H9 (cell line): ENCODE measurements at regions not wholly inside any gene's neighbourhood (a gene's known extent, or its start where the extent isn't known, plus 50 kb on each side); places are given as distances from the start of the nearest gene placed in this dataset.

Experiments used
- DNase-seq: peaks from one replicate; pipeline ENCODE4 v3.0.0-alpha.2; 2017
- H2AFZ ChIP-seq: one replicate; pipeline ENCODE4 v1.6.1; 2013; ENCODE audit warnings: mild to moderate bottlenecking, low read length, control low read depth, moderate library complexity
- H2AK5ac ChIP-seq: 2 replicates; pipeline ENCODE4 v1.6.1; 2013; ENCODE audit warnings: low read length, control low read depth, mixed read lengths; ENCODE audit not compliant: insufficient read length
- H2BK120ac ChIP-seq: one replicate; pipeline ENCODE4 v1.6.1; 2013; ENCODE audit warnings: low read depth, mild to moderate bottlenecking, low read length, control low read depth, inconsistent platforms; ENCODE audit not compliant: poor library complexity, severe bottlenecking
- H2BK12ac ChIP-seq: 2 replicates; pipeline ENCODE4 v1.6.1; 2013; ENCODE audit warnings: low read length, control low read depth, mixed read lengths, low read depth; ENCODE audit not compliant: insufficient read length
- H2BK15ac ChIP-seq: 2 replicates; pipeline ENCODE4 v1.6.1; 2013; ENCODE audit warnings: low read depth, low read length, control low read depth
- H2BK20ac ChIP-seq: one replicate; pipeline ENCODE4 v1.6.1; 2013; ENCODE audit warnings: low read depth, mild to moderate bottlenecking, low read length, control low read depth, inconsistent platforms; ENCODE audit not compliant: poor library complexity, severe bottlenecking
- H2BK5ac ChIP-seq: 2 replicates; pipeline ENCODE4 v1.6.1; 2013; ENCODE audit warnings: low read length, control low read depth, mixed read lengths; ENCODE audit not compliant: insufficient read length
- H3K14ac ChIP-seq: 2 replicates; pipeline ENCODE4 v1.6.1; 2013; ENCODE audit warnings: low read length, control low read depth; ENCODE audit not compliant: insufficient read depth
- H3K18ac ChIP-seq: 2 replicates; pipeline ENCODE4 v1.6.1; 2013; ENCODE audit warnings: low read depth, mild to moderate bottlenecking, mixed read lengths, low read length, control low read depth; ENCODE audit not compliant: insufficient read length
- H3K23ac ChIP-seq: 2 replicates; pipeline ENCODE4 v1.6.1; 2013; ENCODE audit warnings: low read length, control low read depth, mixed read lengths, low read depth; ENCODE audit not compliant: insufficient read length
- H3K23me2 ChIP-seq: 2 replicates; pipeline ENCODE4 v1.6.1; 2013; ENCODE audit warnings: low read depth, mild to moderate bottlenecking, mixed read lengths, low read length, control low read depth; ENCODE audit not compliant: insufficient read length, poor library complexity, severe bottlenecking
- H3K27ac ChIP-seq: 2 replicates; pipeline ENCODE4 v1.5.1; 2013; ENCODE audit warnings: low read length, control low read depth, mixed read lengths, low read depth; ENCODE audit not compliant: insufficient read length
- H3K27me3 ChIP-seq: 2 replicates; pipeline ENCODE4 v1.6.1; 2013; ENCODE audit warnings: low read length, control low read depth, inconsistent platforms; ENCODE audit not compliant: insufficient read depth
- H3K4ac ChIP-seq: 2 replicates; pipeline ENCODE4 v1.6.1; 2013; ENCODE audit warnings: low read depth, mild to moderate bottlenecking, control low read depth, inconsistent platforms, low read length, moderate library complexity
- H3K4me1 ChIP-seq: 2 replicates; pipeline ENCODE4 v1.6.1; 2013; ENCODE audit warnings: low read length, control low read depth, inconsistent platforms; ENCODE audit not compliant: insufficient read depth
- H3K4me2 ChIP-seq: 2 replicates; pipeline ENCODE4 v1.6.1; 2013; ENCODE audit warnings: low read length, control low read depth, mixed read lengths; ENCODE audit not compliant: insufficient read length, insufficient read depth
- H3K56ac ChIP-seq: 2 replicates; pipeline ENCODE4 v1.6.1; 2013; ENCODE audit warnings: low read depth, mild to moderate bottlenecking, mixed read lengths, low read length, control low read depth; ENCODE audit not compliant: insufficient read length
- H3K79me1 ChIP-seq: 2 replicates; pipeline ENCODE4 v1.6.1; 2013; ENCODE audit warnings: low read depth, mild to moderate bottlenecking, moderate library complexity, low read length, control low read depth, inconsistent platforms; ENCODE audit not compliant: insufficient read depth, poor library complexity, severe bottlenecking
- H3K79me2 ChIP-seq: 2 replicates; pipeline ENCODE4 v1.6.1; 2013; ENCODE audit warnings: low read length, control low read depth, inconsistent platforms; ENCODE audit not compliant: insufficient read depth
- H3K9ac ChIP-seq: 2 replicates; pipeline ENCODE4 v1.6.1; 2013; ENCODE audit warnings: low read length, control low read depth, mixed read lengths; ENCODE audit not compliant: insufficient read length; ENCODE audit errors: extremely low read depth
- H3K9me3 ChIP-seq: one replicate; pipeline ENCODE4 v1.6.1; 2013; ENCODE audit warnings: low read depth, low read length, inconsistent platforms; ENCODE audit not compliant: control insufficient read depth
- H3T11ph ChIP-seq: one replicate; pipeline ENCODE4 v1.6.1; 2013; ENCODE audit warnings: mild to moderate bottlenecking, low read length, control low read depth, inconsistent platforms
- H4K20me1 ChIP-seq: one replicate; pipeline ENCODE4 v1.6.1; 2013; ENCODE audit not compliant: control insufficient read depth, insufficient read length, insufficient read depth
- H4K5ac ChIP-seq: 2 replicates; pipeline ENCODE4 v1.6.1; 2013; ENCODE audit warnings: low read depth, mild to moderate bottlenecking, mixed read lengths, low read length, control low read depth; ENCODE audit not compliant: insufficient read length
- H4K8ac ChIP-seq: replicated peaks from 2 replicates; pipeline ENCODE4 v1.6.1; 2013; ENCODE audit warnings: low read length, control low read depth, mixed read lengths, low read depth; ENCODE audit not compliant: insufficient read length
- H4K91ac ChIP-seq: 2 replicates; pipeline ENCODE4 v1.6.1; 2013; ENCODE audit warnings: low read depth, mild to moderate bottlenecking, moderate library complexity, mixed read lengths, low read length, control low read depth; ENCODE audit not compliant: insufficient read length
- H3K27ac Mint-ChIP-seq, 3 experiments: 2 replicates in 2 of 3; 3 replicates in 1 of 3; pipeline ENCODE4 v1.8.0; 2020 to 2021; ENCODE audit warnings: mixed read lengths in 3 of 3, mild to moderate bottlenecking in 1 of 3, moderate library complexity in 1 of 3
- H3K27me3 Mint-ChIP-seq: 2 replicates; pipeline ENCODE4 v1.8.0; 2021; ENCODE audit warnings: low read depth, mild to moderate bottlenecking, moderate library complexity, mixed read lengths
- H3K36me3 Mint-ChIP-seq, 3 experiments: 2 replicates in 2 of 3; 3 replicates in 1 of 3; pipeline ENCODE4 v1.8.0; 2020 to 2021; ENCODE audit warnings: low read depth in 3 of 3, mixed read lengths in 3 of 3; ENCODE audit not compliant: insufficient read depth in 1 of 3
- H3K4me1 Mint-ChIP-seq, 2 experiments: 2 replicates each; pipeline ENCODE4 v1.8.0; 2020; ENCODE audit warnings: mixed read lengths in 2 of 2
- H3K4me3 Mint-ChIP-seq, 2 experiments: 2 replicates in 1 of 2; 3 replicates in 1 of 2; pipeline ENCODE4 v1.8.0; 2020 to 2021; ENCODE audit warnings: mild to moderate bottlenecking in 2 of 2, mixed read lengths in 2 of 2, moderate library complexity in 1 of 2
- H3K9me3 Mint-ChIP-seq, 2 experiments: 2 replicates in 1 of 2; 3 replicates in 1 of 2; pipeline ENCODE4 v1.8.0; 2020; ENCODE audit warnings: mild to moderate bottlenecking in 2 of 2, mixed read lengths in 2 of 2, moderate library complexity in 1 of 2
- WGBS: extraction: QIAGEN DNeasy Blood & Tissue Kit; methylation state at CpG from one replicate; pipeline ENCODE4 v1.1.7; 2013; ENCODE audit warnings: missing lambda C conversion rate, low lambda C conversion rate, mixed read lengths; ENCODE audit not compliant: insufficient read length; ENCODE audit errors: extremely low coverage; 5-methylcytosine and 5-hydroxymethylcytosine counted together
- TF ChIP-seq, protein P1 (sequence below): fragments of 200-600 bp; sonication (generic); conservative IDR thresholded peaks from 3 replicates; pipeline ENCODE4 v1.8.0; 2021; ENCODE audit warnings: antibody characterized with exemption, mild to moderate bottlenecking

DNA sequence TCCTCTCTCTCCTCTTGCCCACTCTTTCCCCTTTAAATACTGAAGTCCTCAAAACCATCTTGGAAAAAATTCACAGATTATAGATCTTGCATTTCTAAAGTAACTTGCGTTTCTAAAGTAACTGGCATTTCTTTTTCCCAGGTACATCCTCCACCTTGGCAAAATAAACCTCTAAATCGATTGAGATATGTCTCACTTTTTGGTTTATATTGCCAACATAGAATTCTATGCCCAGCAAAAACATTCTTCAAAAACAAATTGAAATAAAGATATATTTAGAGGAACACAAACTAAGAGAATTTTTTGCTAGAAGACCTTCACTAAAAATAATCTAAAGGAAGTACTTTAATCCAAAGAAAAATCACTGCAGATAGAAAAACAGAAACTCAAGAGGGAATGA lies 122.5 kb upstream of the RBMS1 start:
- TF ChIP-seq, protein P1, sequence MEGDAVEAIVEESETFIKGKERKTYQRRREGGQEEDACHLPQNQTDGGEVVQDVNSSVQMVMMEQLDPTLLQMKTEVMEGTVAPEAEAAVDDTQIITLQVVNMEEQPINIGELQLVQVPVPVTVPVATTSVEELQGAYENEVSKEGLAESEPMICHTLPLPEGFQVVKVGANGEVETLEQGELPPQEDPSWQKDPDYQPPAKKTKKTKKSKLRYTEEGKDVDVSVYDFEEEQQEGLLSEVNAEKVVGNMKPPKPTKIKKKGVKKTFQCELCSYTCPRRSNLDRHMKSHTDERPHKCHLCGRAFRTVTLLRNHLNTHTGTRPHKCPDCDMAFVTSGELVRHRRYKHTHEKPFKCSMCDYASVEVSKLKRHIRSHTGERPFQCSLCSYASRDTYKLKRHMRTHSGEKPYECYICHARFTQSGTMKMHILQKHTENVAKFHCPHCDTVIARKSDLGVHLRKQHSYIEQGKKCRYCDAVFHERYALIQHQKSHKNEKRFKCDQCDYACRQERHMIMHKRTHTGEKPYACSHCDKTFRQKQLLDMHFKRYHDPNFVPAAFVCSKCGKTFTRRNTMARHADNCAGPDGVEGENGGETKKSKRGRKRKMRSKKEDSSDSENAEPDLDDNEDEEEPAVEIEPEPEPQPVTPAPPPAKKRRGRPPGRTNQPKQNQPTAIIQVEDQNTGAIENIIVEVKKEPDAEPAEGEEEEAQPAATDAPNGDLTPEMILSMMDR, result no peak
- Mint-ChIP-seq H3K4me1 (peaks cover 4 to 5% of the 10 kb centered on the region in 2 experiments), H3K27me3 (no peaks in the 10 kb centered on the region), H3K9me3 (peaks cover 3 to 10% of the 10 kb centered on the region in 2 experiments; a peak in 4 of 5 replicates), H3K4me3 (no peak overlapping the region), H3K36me3 (peaks cover 0 to 6% (median 0%) of the 10 kb centered on the region in 3 experiments; a peak in 2 of 7 replicates), H3K27ac (no peak overlapping the region)
- H3K14ac ChIP-seq, result no peak overlapping the region
- no peak overlapping the region for H4K91ac ChIP-seq
- H3K23me2 ChIP-seq, result no peaks in the 10 kb centered on the region
- H3K9me3 ChIP-seq, result no peaks in the 10 kb centered on the region
- H3T11ph ChIP-seq, result no peak overlapping the region
- H4K20me1 ChIP-seq, result no peaks in the 10 kb centered on the region
- no peaks in the 10 kb centered on the region for H3K4me1 ChIP-seq
- no peak overlapping the region for H3K27ac ChIP-seq
- H2BK5ac ChIP-seq, result no peak overlapping the region
- no peak overlapping the region for H4K5ac ChIP-seq
- no peak overlapping the region for H3K9ac ChIP-seq
- H2BK15ac ChIP-seq, result no peak overlapping the region
- no peak overlapping the region for H3K56ac ChIP-seq
- H2BK12ac ChIP-seq, result no peak overlapping the region
- no peaks in the 10 kb centered on the region for H3K27me3 ChIP-seq
- H3K79me1 ChIP-seq, result no peaks in the 10 kb centered on the region
- no CpG with 5 or more reads among the region's 2 CpGs for WGBS
- no peak overlapping the region for H2BK20ac ChIP-seq
- no peak overlapping the region for H2BK120ac ChIP-seq
- H3K23ac ChIP-seq, result no peak overlapping the region
- H3K79me2 ChIP-seq, result no peaks in the 10 kb centered on the region
- no peak for DNase-seq
- no peak overlapping the region for H2AK5ac ChIP-seq
- H4K8ac ChIP-seq, result no peak overlapping the region
- H3K18ac ChIP-seq, result no peak overlapping the region
- H2AFZ ChIP-seq, result no peak overlapping the region
- H3K4me2 ChIP-seq, result no peak overlapping the region
- H3K4ac ChIP-seq, result no peak overlapping the region
